H1 (cell line): ENCODE measurements at regions not wholly inside any gene's neighbourhood (a gene's known extent, or its start where the extent isn't known, plus 50 kb on each side); places are given as distances from the start of the nearest gene placed in this dataset.

Experiments
- BACH1 ChIP-seq: IDR thresholded peaks from 2 replicates; pipeline ENCODE4 v1.6.1; 2012; ENCODE audit warnings: low read length, improper control_type of control experiment
- CBX5 ChIP-seq: fragments of 300-800, 300-1000 bp; sonication (generic); IDR thresholded peaks from 2 replicates; pipeline ENCODE4 v1.7.1; 2016; ENCODE audit warnings: antibody characterized with exemption, low read length, low read depth
- CTCF ChIP-seq, 3 experiments: IDR thresholded peaks; 1 replicate in 2 of 3; 2 replicates in 1 of 3; pipeline versions ENCODE4 v1.5.1 to v1.6.1; 2011; ENCODE audit warnings: low read length in 3 of 3, mild to moderate bottlenecking in 3 of 3, inconsistent platforms in 2 of 3, low read depth in 1 of 3, moderate library complexity in 1 of 3; ENCODE audit not compliant: insufficient read depth in 1 of 3; ENCODE audit errors: control extremely low read depth in 1 of 3
- EP300 ChIP-seq, 2 experiments: IDR thresholded peaks; 1 replicate in 1 of 2; 2 replicates in 1 of 2; pipeline ENCODE4 v1.6.1; 2011 to 2012; ENCODE audit warnings: low read depth in 2 of 2, low read length in 2 of 2, mild to moderate bottlenecking in 2 of 2, borderline replicate concordance in 1 of 2, inconsistent platforms in 1 of 2, moderate library complexity in 1 of 2
- EZH2 ChIP-seq: fragments of 200-600 bp; sonication (generic); IDR thresholded peaks from 2 replicates; pipeline ENCODE4 v1.7.1; 2012; ENCODE audit warnings: low read depth, mild to moderate bottlenecking, moderate library complexity, low read length, inconsistent platforms; ENCODE audit not compliant: severe bottlenecking
- HDAC2 ChIP-seq, 2 experiments: fragments of 300-600 bp in 1 of 2; sonication (generic) in 1 of 2; IDR thresholded peaks; 2 replicates each; pipeline ENCODE4 v1.6.1; 2011 to 2012; ENCODE audit warnings: low read depth in 2 of 2, low read length in 2 of 2, mild to moderate bottlenecking in 2 of 2, moderate library complexity in 2 of 2, borderline replicate concordance in 1 of 2, inconsistent platforms in 1 of 2
- MAX ChIP-seq: IDR thresholded peaks from 2 replicates; pipeline ENCODE4 v1.6.1; 2012; ENCODE audit warnings: inconsistent platforms
- POLR2AphosphoS5 ChIP-seq: IDR thresholded peaks from 2 replicates; pipeline ENCODE4 v1.6.1; 2011; ENCODE audit warnings: low read depth, low read length
- SIN3A ChIP-seq, 2 experiments: IDR thresholded peaks in 1 of 2; conservative IDR thresholded peaks in 1 of 2; 2 replicates each; pipeline ENCODE4 v1.6.1; 2011 to 2012; ENCODE audit warnings: low read length in 2 of 2, improper control_type of control experiment in 1 of 2, low read depth in 1 of 2, mild to moderate bottlenecking in 1 of 2
- SP1 ChIP-seq: IDR thresholded peaks from 2 replicates; pipeline ENCODE4 v1.6.1; 2011; ENCODE audit warnings: low read depth, low read length
- SRF ChIP-seq: IDR thresholded peaks from 2 replicates; pipeline ENCODE4 v1.6.1; 2011; ENCODE audit warnings: mild to moderate bottlenecking, low read depth, low read length, moderate library complexity
- ZNF274 ChIP-seq: IDR thresholded peaks from 2 replicates; pipeline ENCODE4 v1.7.0; 2012; ENCODE audit warnings: low read length, borderline replicate concordance; ENCODE audit errors: extremely low read depth

GRCh38 chr10:2839081-2839725 lies 228.1 kb upstream of the PFKP start:
- TF ChIP-seq CTCF (IDR thresholded peaks at IDR 0.05; ENCODE audit: control extremely low read depth in 1 of 3, insufficient read depth in 1 of 3, low read depth in 1 of 3, low read length in 3 of 3) (peak; percentile 81 to 96 (median 95)), ZNF274 (no peak), SIN3A (conservative IDR thresholded peaks at IDR 0.05 in 1 of 2, IDR thresholded peaks at IDR 0.05 in 1 of 2; ENCODE audit: low read depth in 1 of 2, low read length in 2 of 2) (no peak), MAX (peak; percentile 94), CBX5 (no peak), SP1 (no peak), SRF (no peak), EP300 (IDR thresholded peaks at IDR 0.05; ENCODE audit: borderline replicate concordance in 1 of 2, low read depth in 2 of 2, low read length in 2 of 2) (no peak), POLR2AphosphoS5 (no peak), HDAC2 (IDR thresholded peaks at IDR 0.05; ENCODE audit: borderline replicate concordance in 1 of 2, low read depth in 2 of 2, low read length in 2 of 2) (0 out of 4 replicates have a peak, but pooled peaks of 1 of the 2 experiments have one; percentile 43), EZH2 (no peak), BACH1 (no peak)
